HG02759 (cell line): ENCODE measurements at regions not wholly inside any gene's neighbourhood (a gene's known extent, or its start where the extent isn't known, plus 50 kb on each side); places are given as distances from the start of the nearest gene placed in this dataset.

ENCODE experiments used
- ATAC-seq: cut with Tn5 transposase; IDR thresholded peaks from one replicate; pipeline ENCODE4 v1.9.1; 2021; ENCODE audit warnings: mild to moderate bottlenecking, moderate library complexity; ENCODE audit not compliant: unreplicated experiment

- ATAC-seq: no peak
Measured at GRCh38 chr6:166775923-166776220, 148.8 kb upstream of the RPS6KA2 start.

GRCh38 chr6:166775180-166775922 is 148.3 kb upstream of the RPS6KA2 start:
- ATAC-seq: peak; percentile 65

- ATAC-seq: no peak
Measured at GRCh38 chr6:166774770-166775169, 147.7 kb upstream of the RPS6KA2 start.

- ATAC-seq: no peak
Measured at GRCh38 chr6:166774292-166774691, 147.2 kb upstream of the RPS6KA2 start.

- no peak for ATAC-seq
Measured at GRCh38 chr6:166772518-166772917, 145.5 kb upstream of the RPS6KA2 start.

GRCh38 chr6:166771701-166772100 is 144.7 kb upstream of the RPS6KA2 start:
- ATAC-seq: no peak

- ATAC-seq: no peak
Measured at GRCh38 chr6:166770216-166771116, 143.4 kb upstream of the RPS6KA2 start.

GRCh38 chr6:166769648-166770047 is 142.6 kb upstream of the RPS6KA2 start:
- ATAC-seq: no peak

GRCh38 chr6:166768761-166769160 is 141.7 kb upstream of the RPS6KA2 start:
- no peak for ATAC-seq

GRCh38 chr6:166767230-166767629 is 140.2 kb upstream of the RPS6KA2 start:
- no peak for ATAC-seq

GRCh38 chr6:166766769-166767168 is 139.7 kb upstream of the RPS6KA2 start:
- no peak for ATAC-seq

- ATAC-seq: no peak
Measured at GRCh38 chr6:166765234-166765541, 138.1 kb upstream of the RPS6KA2 start.

GRCh38 chr6:166764473-166765233 is 137.6 kb upstream of the RPS6KA2 start:
- no peak for ATAC-seq

- ATAC-seq: no peak
Measured at GRCh38 chr6:166763606-166764472, 136.8 kb upstream of the RPS6KA2 start.

GRCh38 chr6:166761801-166762200 is 134.8 kb upstream of the RPS6KA2 start:
- ATAC-seq: no peak

GRCh38 chr6:166760288-166760687 is 133.2 kb upstream of the RPS6KA2 start:
- no peak for ATAC-seq

GRCh38 chr6:166758136-166758704 is 131.2 kb upstream of the RPS6KA2 start:
- no peak for ATAC-seq

GRCh38 chr6:166757232-166758135 is 130.4 kb upstream of the RPS6KA2 start:
- ATAC-seq: no peak
